HG03025 (cell line): ENCODE measurements at regions not wholly inside any gene's neighbourhood (a gene's known extent, or its start where the extent isn't known, plus 50 kb on each side); places are given as distances from the start of the nearest gene placed in this dataset.

Source experiments
- ATAC-seq: cut with Tn5 transposase; IDR thresholded peaks from one replicate; pipeline ENCODE4 v1.9.1; 2021; ENCODE audit warnings: mild to moderate bottlenecking, moderate library complexity; ENCODE audit not compliant: unreplicated experiment, low FRiP score

- no peak for ATAC-seq
These were observed 538.8 kb downstream of the TYW1 start for GRCh38 chr7:67535241-67535989.

- ATAC-seq, result no peak
These were observed 546.3 kb downstream of the TYW1 start for GRCh38 chr7:67542916-67543315.

GRCh38 chr7:67547183-67547907 is 550.7 kb downstream of the TYW1 start:
- ATAC-seq, result no peak

GRCh38 chr7:67549126-67549525 is 552.5 kb downstream of the TYW1 start:
- no peak for ATAC-seq

GRCh38 chr7:67550801-67551436 is 554.3 kb downstream of the TYW1 start:
- ATAC-seq, result no peak

GRCh38 chr7:67552738-67553137 is 556.1 kb downstream of the TYW1 start:
- no peak for ATAC-seq

- no peak for ATAC-seq
These were observed 556.7 kb downstream of the TYW1 start for GRCh38 chr7:67553378-67553777.

- ATAC-seq, result no peak
These were observed 558.4 kb downstream of the TYW1 start for GRCh38 chr7:67554986-67555385.

GRCh38 chr7:67564959-67565358 is 568.3 kb downstream of the TYW1 start:
- no peak for ATAC-seq

GRCh38 chr7:67566101-67566500 is 569.5 kb downstream of the TYW1 start:
- ATAC-seq, result no peak

- no peak for ATAC-seq
These were observed 574.5 kb downstream of the TYW1 start for GRCh38 chr7:67571026-67571545.

GRCh38 chr7:67573639-67574038 is 577.0 kb downstream of the TYW1 start:
- ATAC-seq, result no peak

- ATAC-seq, result no peak
These were observed 592.0 kb downstream of the TYW1 start for GRCh38 chr7:67588631-67589030.

- ATAC-seq, result no peak
These were observed 592.5 kb downstream of the TYW1 start for GRCh38 chr7:67589183-67589582.

- no peak for ATAC-seq
These were observed 594.0 kb downstream of the TYW1 start for GRCh38 chr7:67590649-67591048.

- ATAC-seq, result no peak
These were observed 597.2 kb downstream of the TYW1 start for GRCh38 chr7:67593794-67594193.

- ATAC-seq, result no peak
These were observed 599.0 kb downstream of the TYW1 start for GRCh38 chr7:67595431-67596180.

- no peak for ATAC-seq
These were observed 600.5 kb downstream of the TYW1 start for GRCh38 chr7:67597161-67597560.

GRCh38 chr7:67598469-67598868 is 601.8 kb downstream of the TYW1 start:
- no peak for ATAC-seq

GRCh38 chr7:67599331-67600062 is 602.9 kb downstream of the TYW1 start:
- no peak for ATAC-seq
